DOHH2 (cell line): ENCODE measurements at regions not wholly inside any gene's neighbourhood (a gene's known extent, or its start where the extent isn't known, plus 50 kb on each side); places are given as distances from the start of the nearest gene placed in this dataset.

Experiments used
- CTCF ChIP-seq: fragments of 200-600 bp; sonication (generic); IDR thresholded peaks from one replicate; pipeline ENCODE4 v1.5.1; 2014; ENCODE audit warnings: antibody characterized with exemption, mild to moderate bottlenecking, low read depth, low read length; ENCODE audit not compliant: poor library complexity, severe bottlenecking
- EZH2phosphoT487 ChIP-seq: fragments of 200-600 bp; sonication (generic); IDR thresholded peaks from 2 replicates; pipeline ENCODE4 v1.6.1; 2017; ENCODE audit warnings: borderline replicate concordance, mild to moderate bottlenecking, antibody characterized with exemption, low read length, moderate library complexity, mixed read lengths

- TF ChIP-seq CTCF = no peak
- TF ChIP-seq EZH2phosphoT487 = no peak
Measured at GRCh38 chr11:37248145-37248544, 650.1 kb upstream of the RAG2 start.
